NCI-H2107 (cell line): ENCODE measurements at regions not wholly inside any gene's neighbourhood (a gene's known extent, or its start where the extent isn't known, plus 50 kb on each side); places are given as distances from the start of the nearest gene placed in this dataset.
A peak's percentile ranks its signal among the peaks of the same experiment; 100 is the strongest.

Experiments used
- DNase-seq: peaks from one replicate; lab custom pipeline; 2025; lab: John Stamatoyannopoulos, UW

GRCh38 chr18:34640276-34640675 lies 69.8 kb upstream of the DTNA start:
- no peak for DNase-seq

DNA sequence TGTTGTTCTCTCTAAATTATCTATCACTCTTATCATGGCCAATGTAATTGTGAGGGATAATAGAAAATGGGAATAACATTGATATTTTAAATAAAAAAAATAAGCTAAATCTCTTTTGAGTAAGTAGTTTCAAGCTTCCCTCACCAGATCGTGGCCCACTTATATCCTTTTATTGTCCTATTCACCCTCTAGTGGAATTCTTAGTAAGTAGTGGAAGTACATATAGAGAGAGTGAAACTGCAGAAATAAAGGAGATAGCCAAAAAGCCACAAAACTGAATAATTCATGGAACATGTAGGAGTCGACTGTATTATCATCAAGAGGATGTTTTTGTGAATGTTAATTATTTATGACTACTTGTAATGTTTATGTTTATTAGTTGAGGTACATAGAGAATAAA lies 66.1 kb upstream of the DTNA start:
- no peak for DNase-seq

- DNase-seq, result no peak
Observed at GRCh38 chr18:34647251-34647650, 62.8 kb upstream of the DTNA start.

- DNase-seq, result no peak
Observed at GRCh38 chr18:34648269-34648985, 61.7 kb upstream of the DTNA start.

- DNase-seq, result no peak
Observed at GRCh38 chr18:34649080-34649479, 61.0 kb upstream of the DTNA start.

GRCh38 chr18:34650121-34650545 lies 60.0 kb upstream of the DTNA start:
- no peak for DNase-seq

DNA sequence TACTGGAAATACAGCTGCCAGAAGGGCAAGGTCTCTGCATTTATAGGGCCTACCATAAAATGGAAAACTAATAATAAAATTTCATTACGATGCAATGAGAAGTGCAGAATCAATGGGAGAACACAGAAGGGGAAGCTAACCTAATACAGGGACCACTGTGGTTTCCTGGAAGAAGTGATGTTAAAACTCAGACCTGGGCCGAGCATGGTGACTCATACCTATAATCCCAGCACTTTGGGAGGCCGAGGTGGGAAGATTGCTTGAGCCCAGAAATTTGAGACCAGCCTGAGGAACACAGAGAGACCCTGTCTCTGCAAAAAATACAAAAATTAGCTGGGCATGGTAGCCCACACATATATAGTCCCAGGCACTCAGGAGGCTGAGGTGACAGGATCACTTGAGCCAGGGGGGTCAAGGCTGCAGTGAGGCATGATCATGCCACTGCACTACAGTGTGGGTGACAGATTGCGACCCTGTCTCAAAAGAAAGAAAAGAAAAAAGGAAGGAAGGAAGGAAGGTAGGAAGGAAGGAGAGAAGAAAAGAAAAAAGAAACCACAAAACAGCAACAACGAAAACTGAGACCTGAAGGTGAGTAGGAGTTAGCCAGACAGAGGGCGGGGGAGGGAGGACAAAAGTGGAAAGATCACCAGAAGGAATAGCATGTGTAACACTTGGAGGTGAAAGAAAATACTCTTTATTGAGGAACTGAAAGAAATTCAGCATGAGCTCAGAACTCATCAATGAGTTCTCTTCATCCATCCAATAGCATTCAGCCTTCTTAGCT lies 58.3 kb upstream of the DTNA start:
- no peak for DNase-seq

DNA sequence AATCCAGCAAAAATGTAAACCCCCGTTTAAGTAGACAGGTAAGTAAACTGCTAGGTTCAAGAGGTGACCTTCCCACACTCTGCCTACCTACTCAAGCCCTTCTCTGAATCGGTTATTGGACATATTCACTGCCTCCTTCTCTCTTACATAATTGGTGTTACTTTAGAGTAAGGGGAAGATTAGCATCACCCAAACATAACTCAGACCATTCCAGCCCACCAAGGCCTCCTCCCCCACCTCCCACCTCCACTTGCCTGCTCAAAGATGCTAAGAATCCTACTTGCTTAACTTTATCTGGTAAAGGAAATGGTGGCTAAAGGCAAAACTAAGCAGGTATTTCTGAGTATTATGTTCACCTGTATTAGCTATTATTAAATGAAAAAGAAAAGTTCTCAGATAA lies 55.0 kb upstream of the DTNA start:
- no peak for DNase-seq

GRCh38 chr18:34657860-34658500 lies 52.1 kb upstream of the DTNA start:
- no peak for DNase-seq

DNA sequence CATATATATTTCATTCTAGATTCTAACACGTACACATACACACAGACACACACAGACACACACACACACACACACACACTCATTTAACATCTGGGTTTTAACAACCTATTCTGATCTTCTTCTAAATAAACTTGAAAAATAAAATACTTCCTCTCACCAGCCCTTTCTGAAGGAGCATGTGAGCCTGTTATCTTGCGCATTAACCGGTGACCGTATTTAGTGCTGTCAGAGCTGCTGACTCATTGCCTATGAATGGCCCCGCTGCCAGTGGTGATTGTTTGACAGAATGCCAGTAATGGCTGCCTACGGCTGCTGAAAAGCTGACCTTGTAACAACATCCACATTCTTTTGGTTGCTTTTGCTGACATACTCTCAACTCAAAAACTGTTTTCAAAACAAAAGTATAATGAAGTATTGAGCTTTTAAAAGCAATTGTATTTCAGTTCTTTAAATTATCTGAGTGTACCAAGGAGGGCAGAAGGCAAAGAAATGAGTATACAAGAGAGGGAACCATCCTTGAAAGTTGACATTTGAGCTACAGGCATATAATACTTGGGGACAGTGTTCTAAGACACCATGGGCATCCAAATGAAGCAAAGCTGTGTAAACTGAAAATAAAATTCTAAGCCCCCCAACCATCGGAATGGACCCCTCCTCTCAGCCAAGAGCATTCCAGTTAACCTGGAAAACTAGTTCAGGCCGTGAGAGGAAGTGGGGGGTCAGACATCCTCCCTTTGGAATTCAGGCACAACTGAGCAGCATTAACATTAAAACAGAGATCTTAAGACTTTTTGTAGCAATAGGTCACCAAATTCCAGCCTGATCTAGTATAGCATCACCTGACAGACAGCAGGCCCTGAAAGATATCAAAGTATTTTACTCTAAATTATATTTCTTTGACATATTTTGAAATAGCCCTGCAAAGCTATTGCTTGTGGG lies 50.2 kb upstream of the DTNA start:
- DNase-seq, result peak; percentile 45
